ENCODE measurements at regions not wholly inside any gene's neighbourhood (a gene's known extent, or its start where the extent isn't known, plus 50 kb on each side); places are given as distances from the start of the nearest gene placed in this dataset.

GRCh38 chr6:125636671-125637070, 112.8 kb upstream of the HEY2 start:
- Histone ChIP-seq H3K9ac (ENCODE audit: insufficient read depth, low read length, poor library complexity, severe bottlenecking) (no peak overlapping the region), H4K20me1 (ENCODE audit: insufficient read depth, low read length) (no peaks in the 10 kb centered on the region), H3K79me2 (ENCODE audit: insufficient read depth, low read length) (no peaks in the 10 kb centered on the region), H3K4me3 (replicated peaks in 1 of 3; ENCODE audit: low read depth in 2 of 3, low read length in 3 of 3) (no peak overlapping the region), H3K27ac (ENCODE audit: low read depth in 1 of 2, low read length in 2 of 2) (no peak overlapping the region), H3K4me2 (replicated peaks; ENCODE audit: extremely low read depth, low read length, poor library complexity, severe bottlenecking) (no peak overlapping the region), H2AFZ (ENCODE audit: insufficient read depth, low read depth, low read length, poor library complexity, severe bottlenecking) (no peak overlapping the region), H3K4me1 (ENCODE audit: control insufficient read depth in 1 of 2, insufficient read depth in 2 of 2, low read length in 2 of 2) (no peaks in the 10 kb centered on the region), H3K36me3 (replicated peaks in 1 of 2; ENCODE audit: control insufficient read depth in 1 of 2, insufficient read depth in 2 of 2, low read length in 2 of 2) (no peaks in the 10 kb centered on the region), H3K9me3 (replicated peaks in 1 of 2; ENCODE audit: control insufficient read depth in 1 of 2, insufficient read depth in 1 of 2, low read length in 2 of 2) (no peaks in the 10 kb centered on the region), H3K27me3 (ENCODE audit: control insufficient read depth in 2 of 2, insufficient read depth in 2 of 2, low read length in 2 of 2) (no peaks in the 10 kb centered on the region)
- WGBS (ENCODE audit: insufficient coverage): no CpG with 5 or more reads among the region's 1 CpG
- DNase-seq: no peak
- H3K4me1 Mint-ChIP-seq: no peaks in the 10 kb centered on the region
- intact Hi-C loops (cut with micrococcal nuclease): no loop called here
- peaks cover 0 to 2% (median 0%) of the 10 kb centered on the region in 7 donors for H3K9me3 Mint-ChIP-seq
- H3K36me3 Mint-ChIP-seq: no peaks in the 10 kb centered on the region
- peaks cover 0 to 1% (median 0%) of the 10 kb centered on the region in 3 donors for H3K27me3 Mint-ChIP-seq (ENCODE audit: low read depth in 3 of 3)
- H3K4me3 Mint-ChIP-seq: no peak overlapping the region
- TF ChIP-seq CTCF (IDR thresholded peaks at IDR 0.05): no peak
- no peak overlapping the region for H3K27ac Mint-ChIP-seq

- 100% methylated on average over 2 of the region's 2 CpGs for WGBS (ENCODE audit: insufficient coverage)
Observed at GRCh38 chr6:125637207-125637606, 112.2 kb upstream of the HEY2 start.

More at GRCh38 chr6:125637207-125637606, 112.2 kb upstream of the HEY2 start:
- no peak overlapping the region for H3K4me3 ChIP-seq (replicated peaks in 1 of 3; ENCODE audit: low read depth in 2 of 3, low read length in 3 of 3)
- no peaks in the 10 kb centered on the region for H3K4me1 Mint-ChIP-seq
- H3K9ac ChIP-seq (ENCODE audit: insufficient read depth, low read length, poor library complexity, severe bottlenecking): no peak overlapping the region
- no peaks in the 10 kb centered on the region for H4K20me1 ChIP-seq (ENCODE audit: insufficient read depth, low read length)
- H3K36me3 ChIP-seq (replicated peaks in 1 of 2; ENCODE audit: control insufficient read depth in 1 of 2, insufficient read depth in 2 of 2, low read length in 2 of 2): no peaks in the 10 kb centered on the region
- H3K36me3 Mint-ChIP-seq: no peaks in the 10 kb centered on the region
- no peaks in the 10 kb centered on the region for H3K79me2 ChIP-seq (ENCODE audit: insufficient read depth, low read length)
- peaks cover 0 to 2% (median 0%) of the 10 kb centered on the region in 7 donors for H3K9me3 Mint-ChIP-seq
- DNase-seq: no peak
- H3K4me2 ChIP-seq (replicated peaks; ENCODE audit: extremely low read depth, low read length, poor library complexity, severe bottlenecking): no peak overlapping the region
- no peak overlapping the region for H3K27ac Mint-ChIP-seq
- H3K4me3 Mint-ChIP-seq: no peak overlapping the region
- no peak for TF ChIP-seq CTCF (IDR thresholded peaks at IDR 0.05)
- intact Hi-C loops (cut with micrococcal nuclease): no loop called here
- H3K27me3 Mint-ChIP-seq (ENCODE audit: low read depth in 3 of 3): peaks cover 0 to 1% (median 0%) of the 10 kb centered on the region in 3 donors
- H2AFZ ChIP-seq (ENCODE audit: insufficient read depth, low read depth, low read length, poor library complexity, severe bottlenecking): no peak overlapping the region
- no peaks in the 10 kb centered on the region for H3K4me1 ChIP-seq (ENCODE audit: control insufficient read depth in 1 of 2, insufficient read depth in 2 of 2, low read length in 2 of 2)
- H3K9me3 ChIP-seq (replicated peaks in 1 of 2; ENCODE audit: control insufficient read depth in 1 of 2, insufficient read depth in 1 of 2, low read length in 2 of 2): no peaks in the 10 kb centered on the region
- H3K27ac ChIP-seq (ENCODE audit: low read depth in 1 of 2, low read length in 2 of 2): no peak overlapping the region
- H3K27me3 ChIP-seq (ENCODE audit: control insufficient read depth in 2 of 2, insufficient read depth in 2 of 2, low read length in 2 of 2): no peaks in the 10 kb centered on the region
